ENCODE measurements at regions not wholly inside any gene's neighbourhood (a gene's known extent, or its start where the extent isn't known, plus 50 kb on each side); places are given as distances from the start of the nearest gene placed in this dataset.
A peak's percentile ranks its signal among the peaks of the same experiment; 100 is the strongest.

- no peak for DNase-seq
Observed at GRCh38 chr5:74309050-74309449, 331.5 kb downstream of the ENC1 start.

- DNase-seq = no peak
Observed at GRCh38 chr5:74306845-74307244, 333.7 kb downstream of the ENC1 start.

GRCh38 chr5:74304536-74304935, 336.0 kb downstream of the ENC1 start:
- no peak for DNase-seq

- no peak for DNase-seq
Observed at GRCh38 chr5:74303578-74303977, 336.9 kb downstream of the ENC1 start.

- no peak for DNase-seq
Observed at GRCh38 chr5:74301576-74301975, 339.0 kb downstream of the ENC1 start.

GRCh38 chr5:74300808-74301389, 339.6 kb downstream of the ENC1 start:
- DNase-seq = no peak

- no peak for DNase-seq
Observed at GRCh38 chr5:74299833-74300232, 340.7 kb downstream of the ENC1 start.

- no peak for DNase-seq
Observed at GRCh38 chr5:74296685-74297408, 343.7 kb downstream of the ENC1 start.

GRCh38 chr5:74295676-74296075, 344.9 kb downstream of the ENC1 start:
- no peak for DNase-seq

- no peak for DNase-seq
Observed at GRCh38 chr5:74295141-74295540, 345.4 kb downstream of the ENC1 start.

GRCh38 chr5:74294231-74294705, 346.3 kb downstream of the ENC1 start:
- DNase-seq = peak; percentile 66

GRCh38 chr5:74293182-74293581, 347.3 kb downstream of the ENC1 start:
- no peak for DNase-seq

- no peak for DNase-seq
Observed at GRCh38 chr5:74290634-74291241, 349.8 kb downstream of the ENC1 start.

GRCh38 chr5:74289691-74290090, 350.8 kb downstream of the ENC1 start:
- DNase-seq = no peak

GRCh38 chr5:74289238-74289637, 351.3 kb downstream of the ENC1 start:
- DNase-seq = no peak

GRCh38 chr5:74288448-74289108, 351.9 kb downstream of the ENC1 start:
- DNase-seq = no peak

GRCh38 chr5:74288038-74288437, 352.5 kb downstream of the ENC1 start:
- no peak for DNase-seq

GRCh38 chr5:74286734-74287695, 353.5 kb downstream of the ENC1 start:
- no peak for DNase-seq

- DNase-seq = no peak
Observed at GRCh38 chr5:74285675-74286280, 354.8 kb downstream of the ENC1 start.

- DNase-seq = peak; percentile 43
Observed at GRCh38 chr5:74282490-74282889, 358.0 kb downstream of the ENC1 start.

- no peak for DNase-seq
Observed at GRCh38 chr5:74281166-74281565, 359.4 kb downstream of the ENC1 start.

- DNase-seq = no peak
Observed at GRCh38 chr5:74280306-74280705, 360.2 kb downstream of the ENC1 start.

Measured in hematopoietic multipotent progenitor cell treated with erythropoietin and hydrocortisone succinate and interleukin-3 and kit ligand, for 4 days (in vitro differentiated cells).